HepG2 (cell line): ENCODE measurements at regions not wholly inside any gene's neighbourhood (a gene's known extent, or its start where the extent isn't known, plus 50 kb on each side); places are given as distances from the start of the nearest gene placed in this dataset.

Source experiments
- ATAC-seq: fragments of 200-7000 bp; cut with Tn5 transposase; 3 replicates; pipeline ENCODE4 v1.9.1; 2020; ENCODE audit warnings: mild to moderate bottlenecking, moderate library complexity
- BruUV-seq: library from RNA; stranded (reverse); fragments of 400-500 nt; replicated peaks from 2 replicates; lab custom pipeline; 2021; lab: Mats Ljungman, UMichigan
- CTCF ChIA-PET: fragments of 300-600 bp; formaldehyde crosslinking; extraction: SDS; loops from one replicate; lab custom pipeline; 2021; ENCODE audit warnings: low total read pairs, inconsistent platforms, low intra/inter-chr PET ratio; lab: Yijun Ruan, JAX
- POLR2A ChIA-PET: fragments of 350-600 bp; sonication (Branson Sonifier 250); formaldehyde crosslinking; loops from one replicate; lab custom pipeline; 2020; ENCODE audit warnings: antibody characterized with exemption, inconsistent platforms; lab: Yijun Ruan, JAX
- DNase-seq: peaks from one replicate; pipeline ENCODE4 v3.0.0-alpha.2; 2015; ENCODE audit warnings: low spot score
- FAIRE-seq: peaks from 3 replicates; lab custom pipeline; 2011; peaks lifted over from hg19 to GRCh38; lab: Jason Lieb, UNC
- H2AFZ ChIP-seq: one replicate; pipeline ENCODE4 v1.6.1; 2011; ENCODE audit warnings: low read length, inconsistent platforms
- H3K27ac ChIP-seq: fragments of 300-600 bp; 3 replicates; pipeline ENCODE4 v1.8.0; 2011; ENCODE audit warnings: mixed run types, mild to moderate bottlenecking, mixed read lengths, low read length, inconsistent platforms; ENCODE audit not compliant: insufficient read depth; ENCODE audit errors: extremely low read length
- H3K27me3 ChIP-seq, 2 experiments: fragments of 200-600 bp in 1 of 2; 2 replicates in 1 of 2; 3 replicates in 1 of 2; pipeline versions ENCODE4 v1.6.0 to v1.8.0; 2011; ENCODE audit warnings: low read length in 2 of 2, mild to moderate bottlenecking in 2 of 2, moderate library complexity in 2 of 2, inconsistent platforms in 1 of 2; ENCODE audit not compliant: insufficient read depth in 2 of 2, control insufficient read depth in 1 of 2
- H3K36me3 ChIP-seq, 2 experiments: fragments of 200-600 bp in 1 of 2; replicated peaks in 1 of 2; 2 replicates in 1 of 2; 3 replicates in 1 of 2; pipeline versions ENCODE4 v1.5.1 to v1.8.0; 2011; ENCODE audit warnings: low read length in 2 of 2, inconsistent platforms in 1 of 2; ENCODE audit not compliant: insufficient read depth in 2 of 2, control insufficient read depth in 1 of 2
- H3K4me1 ChIP-seq: 2 replicates; pipeline ENCODE4 v1.5.1; 2012; ENCODE audit warnings: low read length, inconsistent platforms; ENCODE audit not compliant: insufficient read depth
- H3K4me2 ChIP-seq: 2 replicates; pipeline ENCODE4 v1.6.0; 2011; ENCODE audit warnings: low read depth, low read length, inconsistent platforms
- H3K4me3 ChIP-seq, 3 experiments: fragments of 200-600 bp in 1 of 3; sonication (generic), shearing (Covaris generic) in 1 of 3; replicated peaks in 1 of 3; 2 replicates each; pipeline ENCODE4 v1.5.1; 2011 to 2016; ENCODE audit warnings: low read length in 3 of 3, inconsistent platforms in 2 of 3, low read depth in 2 of 3, mild to moderate bottlenecking in 2 of 3, control low read depth in 1 of 3, mixed read lengths in 1 of 3; ENCODE audit not compliant: insufficient read depth in 1 of 3
- H3K79me2 ChIP-seq: one replicate; pipeline ENCODE4 v1.6.1; 2011; ENCODE audit warnings: low read length, inconsistent platforms; ENCODE audit not compliant: insufficient read depth
- H3K9ac ChIP-seq: 2 replicates; pipeline ENCODE4 v1.6.0; 2011; ENCODE audit warnings: mild to moderate bottlenecking, low read depth, low read length, inconsistent platforms; ENCODE audit not compliant: insufficient read depth
- H3K9me3 ChIP-seq: 2 replicates; pipeline ENCODE4 v1.5.1; 2012; ENCODE audit warnings: mild to moderate bottlenecking, low read length
- H4K20me1 ChIP-seq: 2 replicates; pipeline ENCODE4 v1.6.0; 2011; ENCODE audit warnings: inconsistent platforms, mild to moderate bottlenecking, low read length, moderate library complexity; ENCODE audit not compliant: insufficient read depth
- AGO1 ChIP-seq: fragments of 200-400 bp; formaldehyde crosslinking; IDR thresholded peaks from 2 replicates; pipeline ENCODE4 v1.6.1; 2017; ENCODE audit warnings: mild to moderate bottlenecking, low read depth, low read length, moderate library complexity; ENCODE audit not compliant: poor library complexity, severe bottlenecking
- ARHGAP35 ChIP-seq: sonication (generic); formaldehyde crosslinking; IDR thresholded peaks from 2 replicates; pipeline ENCODE4 v1.9.0; 2022; ENCODE audit warnings: mild to moderate bottlenecking, inconsistent platforms, moderate library complexity, missing genetic modification reagents, borderline replicate concordance
- ASH2L ChIP-seq: fragments of 300-600, 200-600 bp; sonication (generic); IDR thresholded peaks from 2 replicates; pipeline ENCODE4 v1.7.0; 2017; ENCODE audit warnings: low read depth, mild to moderate bottlenecking, moderate library complexity, mixed read lengths, low read length; ENCODE audit not compliant: insufficient read length
- BCL3 ChIP-seq: sonication (generic); formaldehyde crosslinking; IDR thresholded peaks from 2 replicates; pipeline ENCODE4 v1.5.1; 2020; ENCODE audit warnings: mild to moderate bottlenecking, missing genetic modification reagents, moderate library complexity
- GMEB1 ChIP-seq: sonication (generic); formaldehyde crosslinking; IDR thresholded peaks from 2 replicates; pipeline ENCODE4 v1.5.1; 2020; ENCODE audit warnings: missing genetic modification reagents, mild to moderate bottlenecking, borderline replicate concordance
- MTF1 ChIP-seq: sonication (generic); formaldehyde crosslinking; IDR thresholded peaks from 2 replicates; pipeline ENCODE4 v1.5.0; 2020; ENCODE audit warnings: missing genetic modification reagents
- REPIN1 ChIP-seq: sonication (generic); formaldehyde crosslinking; IDR thresholded peaks from 2 replicates; pipeline ENCODE4 v1.8.0; 2022; ENCODE audit warnings: missing genetic modification reagents, low read depth, mild to moderate bottlenecking, borderline replicate concordance
- RXRB ChIP-seq: IDR thresholded peaks from 2 replicates; pipeline ENCODE4 v1.6.1; 2016; ENCODE audit warnings: borderline replicate concordance, missing genetic modification reagents, missing compliant biosample characterization
- SIX1 ChIP-seq: sonication (generic); formaldehyde crosslinking; IDR thresholded peaks from 2 replicates; pipeline ENCODE4 v1.4.0; 2020; ENCODE audit warnings: missing genetic modification reagents, borderline replicate concordance
- SRSF1 ChIP-seq: fragments of 200-400 bp; formaldehyde crosslinking; optimal IDR thresholded peaks from 2 replicates; pipeline ENCODE3; 2017; ENCODE audit warnings: mild to moderate bottlenecking, low read depth, low read length, moderate library complexity
- ZBTB38 ChIP-seq: sonication (generic); formaldehyde crosslinking; IDR thresholded peaks from 2 replicates; pipeline ENCODE4 v1.5.1; 2020; ENCODE audit warnings: mild to moderate bottlenecking, missing genetic modification reagents
- ZFP62 ChIP-seq: sonication (generic); formaldehyde crosslinking; IDR thresholded peaks from 2 replicates; pipeline ENCODE4 v1.4.0; 2020; ENCODE audit warnings: missing genetic modification reagents
- ZNF160 ChIP-seq: sonication (generic); formaldehyde crosslinking; IDR thresholded peaks from 2 replicates; pipeline ENCODE4 v1.8.0; 2022; ENCODE audit warnings: mild to moderate bottlenecking, inconsistent platforms, missing genetic modification reagents
- ZNF572 ChIP-seq: sonication (generic); formaldehyde crosslinking; IDR thresholded peaks from 2 replicates; pipeline ENCODE4 v1.5.1; 2020; ENCODE audit warnings: mild to moderate bottlenecking, missing genetic modification reagents
- ZNF644 ChIP-seq: IDR thresholded peaks from 2 replicates; pipeline ENCODE4 v1.6.1; 2016; ENCODE audit warnings: low read depth
- WGBS: methylation state at CpG from one replicate; pipeline ENCODE4 v1.1.6; 2017; ENCODE audit warnings: low lambda C conversion rate; 5-methylcytosine and 5-hydroxymethylcytosine counted together
- in situ Hi-C: cut with HindIII; loops from 2 replicates; pipeline ENCODE4 v1.10.0; 2017; ENCODE audit warnings: low pct_unique_long_range_greater_than_20kb; ENCODE audit not compliant: extremely low pct_ligation_motif_present
- intact Hi-C: fragments of 100-400 bp; cut with micrococcal nuclease; formaldehyde crosslinking; loops from one replicate; pipeline ENCODE4 v1.10.0; 2022; ENCODE audit not compliant: unreplicated experiment
- TF ChIP-seq, protein P1 (sequence below): sonication (generic); formaldehyde crosslinking; IDR thresholded peaks from 2 replicates; pipeline ENCODE4 v1.5.0; 2020; ENCODE audit warnings: missing genetic modification reagents

DNA sequence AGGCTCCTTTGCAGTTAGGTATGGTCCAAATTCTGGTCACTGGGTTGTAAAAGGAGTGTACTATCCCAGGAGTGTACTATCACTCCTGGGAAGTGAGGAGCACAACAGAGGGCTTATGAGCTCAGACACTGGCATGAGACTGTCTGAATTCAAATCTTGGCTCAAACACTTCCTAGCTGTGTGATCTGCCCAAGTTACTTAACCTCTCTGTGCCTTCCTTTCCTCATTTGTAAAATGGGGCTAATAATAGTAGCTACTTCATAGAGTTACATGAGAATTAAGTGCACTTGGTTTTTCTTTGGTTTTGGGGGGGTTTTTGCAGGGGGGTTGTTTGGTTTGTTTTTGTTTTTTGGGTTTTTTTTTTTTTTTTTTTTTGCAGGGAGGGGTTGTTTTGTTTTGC, 152.0 kb downstream of the BCOR start (continued):
- TF ChIP-seq BCL3 (no peak), RXRB (CRISPR knock-in tag) (no peak), ZNF644 (CRISPR knock-in tag) (no peak)
- TF ChIP-seq, protein P1, sequence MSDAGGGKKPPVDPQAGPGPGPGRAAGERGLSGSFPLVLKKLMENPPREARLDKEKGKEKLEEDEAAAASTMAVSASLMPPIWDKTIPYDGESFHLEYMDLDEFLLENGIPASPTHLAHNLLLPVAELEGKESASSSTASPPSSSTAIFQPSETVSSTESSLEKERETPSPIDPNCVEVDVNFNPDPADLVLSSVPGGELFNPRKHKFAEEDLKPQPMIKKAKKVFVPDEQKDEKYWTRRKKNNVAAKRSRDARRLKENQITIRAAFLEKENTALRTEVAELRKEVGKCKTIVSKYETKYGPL, result no peak
- TF ChIP-seq, all 625 proteins: peak for 0

- no peaks in the 10 kb centered on the region for H3K36me3 ChIP-seq
- 73% methylated on average over 3 of the region's 4 CpGs for WGBS
- no peak overlapping the region for H3K4me3 ChIP-seq
- ChIA-PET CTCF (no interaction called here), POLR2A (no interaction called here)
- H3K4me2 ChIP-seq, result no peak overlapping the region
- H3K27ac ChIP-seq, result no peak overlapping the region
- intact Hi-C loops, result no loop called here
- H3K79me2 ChIP-seq, result no peaks in the 10 kb centered on the region
- peaks cover 9% of the 10 kb centered on the region for H3K4me1 ChIP-seq
- H3K9me3 ChIP-seq, result no peaks in the 10 kb centered on the region
- ATAC-seq, result no peak
- BruUV-seq, result no TSS peak
- DNase-seq, result no peak
- no peak for FAIRE-seq
- TF ChIP-seq SRSF1, result no peak
- no peak for TF ChIP-seq SIX1 (CRISPR knock-in tag)
- TF ChIP-seq ASH2L, result no peak
- TF ChIP-seq ZFP62 (CRISPR knock-in tag), result no peak
- TF ChIP-seq REPIN1 (CRISPR knock-in tag), result no peak
- TF ChIP-seq ZBTB38 (CRISPR knock-in tag), result no peak
- no peak for TF ChIP-seq AGO1
- no peak for TF ChIP-seq ZNF572 (CRISPR knock-in tag)
- TF ChIP-seq GMEB1, result no peak
- no peak for TF ChIP-seq ARHGAP35 (CRISPR knock-in tag)
- TF ChIP-seq MTF1, result no peak
- TF ChIP-seq ZNF160 (CRISPR knock-in tag), result no peak
- TF ChIP-seq, all 625 proteins: peak for 0
- Histone ChIP-seq H3K27me3 (no peaks in the 10 kb centered on the region), H4K20me1 (no peaks in the 10 kb centered on the region), H3K9ac (no peak overlapping the region), H2AFZ (no peak overlapping the region)
- in situ Hi-C loops, result loop anchor here (25.0 kb wide), 1 partner anchor 315 kb away; no protein-coding TSS in a partner anchor
Observed at GRCh38 chrX:39946822-39947221, 150.9 kb downstream of the BCOR start.
